MM.1S (cell line): ENCODE measurements at regions not wholly inside any gene's neighbourhood (a gene's known extent, or its start where the extent isn't known, plus 50 kb on each side); places are given as distances from the start of the nearest gene placed in this dataset.

ENCODE experiments used
- EZH2 ChIP-seq: fragments of 300-600 bp; sonication (generic); optimal IDR thresholded peaks from 2 replicates; pipeline ENCODE3; 2017; ENCODE audit warnings: low read depth, mild to moderate bottlenecking, antibody characterized with exemption, low read length, mixed read lengths
- TF ChIP-seq, protein P1 (sequence below): fragments of 300-600 bp; sonication (generic); IDR thresholded peaks from 2 replicates; pipeline ENCODE4 v1.5.1; 2016; ENCODE audit warnings: antibody characterized with exemption, low read length, mixed read lengths

DNA sequence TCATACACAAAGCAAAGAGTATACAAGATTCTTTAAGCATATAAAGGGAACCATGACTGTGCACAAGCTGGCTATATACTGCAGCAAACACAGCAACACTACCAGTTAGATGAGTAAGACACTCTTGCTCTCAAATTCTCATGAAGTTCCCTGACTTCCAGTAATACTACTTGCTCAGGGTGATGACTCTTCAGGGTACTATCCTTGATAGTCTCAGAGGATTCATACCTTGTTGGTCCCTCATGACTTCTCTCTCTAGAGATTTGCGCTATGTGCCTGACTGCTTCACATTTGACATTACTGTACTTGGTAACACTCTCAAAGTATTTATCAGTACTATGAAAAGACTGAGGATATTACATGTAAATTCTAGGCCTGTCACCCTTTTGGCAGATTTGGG lies 159.8 kb upstream of the ZRANB2 start:
- TF ChIP-seq, protein P1, sequence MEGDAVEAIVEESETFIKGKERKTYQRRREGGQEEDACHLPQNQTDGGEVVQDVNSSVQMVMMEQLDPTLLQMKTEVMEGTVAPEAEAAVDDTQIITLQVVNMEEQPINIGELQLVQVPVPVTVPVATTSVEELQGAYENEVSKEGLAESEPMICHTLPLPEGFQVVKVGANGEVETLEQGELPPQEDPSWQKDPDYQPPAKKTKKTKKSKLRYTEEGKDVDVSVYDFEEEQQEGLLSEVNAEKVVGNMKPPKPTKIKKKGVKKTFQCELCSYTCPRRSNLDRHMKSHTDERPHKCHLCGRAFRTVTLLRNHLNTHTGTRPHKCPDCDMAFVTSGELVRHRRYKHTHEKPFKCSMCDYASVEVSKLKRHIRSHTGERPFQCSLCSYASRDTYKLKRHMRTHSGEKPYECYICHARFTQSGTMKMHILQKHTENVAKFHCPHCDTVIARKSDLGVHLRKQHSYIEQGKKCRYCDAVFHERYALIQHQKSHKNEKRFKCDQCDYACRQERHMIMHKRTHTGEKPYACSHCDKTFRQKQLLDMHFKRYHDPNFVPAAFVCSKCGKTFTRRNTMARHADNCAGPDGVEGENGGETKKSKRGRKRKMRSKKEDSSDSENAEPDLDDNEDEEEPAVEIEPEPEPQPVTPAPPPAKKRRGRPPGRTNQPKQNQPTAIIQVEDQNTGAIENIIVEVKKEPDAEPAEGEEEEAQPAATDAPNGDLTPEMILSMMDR: no peak
- TF ChIP-seq EZH2: no peak
